ENCODE measurements at regions not wholly inside any gene's neighbourhood (a gene's known extent, or its start where the extent isn't known, plus 50 kb on each side); places are given as distances from the start of the nearest gene placed in this dataset.

DNA sequence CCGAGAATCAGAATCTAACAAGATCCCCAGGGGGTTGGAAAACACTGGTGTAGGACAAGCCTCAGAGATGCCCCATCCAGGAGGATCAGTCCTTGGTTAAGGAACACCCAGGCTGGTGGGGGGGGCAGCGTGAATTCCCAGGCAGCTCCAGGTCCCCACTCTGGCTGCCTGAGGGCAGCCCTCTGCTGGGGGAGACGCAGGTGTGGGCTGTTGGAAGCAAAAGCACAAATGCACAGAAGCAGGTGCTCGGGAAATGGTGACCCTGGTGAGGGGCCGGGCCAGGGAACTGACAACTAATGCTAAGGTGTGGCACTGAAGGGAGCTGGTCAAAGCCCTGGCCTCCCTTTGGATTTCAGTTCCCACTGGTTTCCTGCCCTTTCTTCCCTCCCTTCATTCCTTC is 140.8 kb upstream of the CDH5 start:
- no peak for TF ChIP-seq FOXM1 (IDR thresholded peaks at IDR 0.05; ENCODE audit: borderline replicate concordance)
- TF ChIP-seq TARDBP (IDR thresholded peaks at IDR 0.05) = no peak
- no peak for TF ChIP-seq FOXK2 (IDR thresholded peaks at IDR 0.05)
- TF ChIP-seq LEF1 (IDR thresholded peaks at IDR 0.05; ENCODE audit: borderline replicate concordance) = no peak
- TF ChIP-seq CTBP1 (IDR thresholded peaks at IDR 0.05; ENCODE audit: borderline replicate concordance) = no peak
- TF ChIP-seq BHLHE40 (IDR thresholded peaks at IDR 0.05; ENCODE audit: borderline replicate concordance) = no peak
- TF ChIP-seq NFRKB (IDR thresholded peaks at IDR 0.05) = no peak
- TF ChIP-seq SUZ12 (IDR thresholded peaks at IDR 0.05) = no peak
- TF ChIP-seq SP1 (IDR thresholded peaks at IDR 0.05) = no peak
- no peak for TF ChIP-seq FOXA1 (IDR thresholded peaks at IDR 0.05)
- no peak for TF ChIP-seq L3MBTL2 (conservative IDR thresholded peaks at IDR 0.05)
- no peak for TF ChIP-seq HDGF (IDR thresholded peaks at IDR 0.05; ENCODE audit: borderline replicate concordance)

All from HEK293T (cell line).